Dermis microvascular lymphatic vessel endothelial cell (primary cell): ENCODE measurements at regions not wholly inside any gene's neighbourhood (a gene's known extent, or its start where the extent isn't known, plus 50 kb on each side); places are given as distances from the start of the nearest gene placed in this dataset.

Experiments
- DNase-seq, 2 donors: peaks; one replicate each; pipeline versions ENCODE4 v3.0.0 to v3.0.0-alpha.2; 2010; ENCODE audit warnings: low read depth in 2 of 2

DNA sequence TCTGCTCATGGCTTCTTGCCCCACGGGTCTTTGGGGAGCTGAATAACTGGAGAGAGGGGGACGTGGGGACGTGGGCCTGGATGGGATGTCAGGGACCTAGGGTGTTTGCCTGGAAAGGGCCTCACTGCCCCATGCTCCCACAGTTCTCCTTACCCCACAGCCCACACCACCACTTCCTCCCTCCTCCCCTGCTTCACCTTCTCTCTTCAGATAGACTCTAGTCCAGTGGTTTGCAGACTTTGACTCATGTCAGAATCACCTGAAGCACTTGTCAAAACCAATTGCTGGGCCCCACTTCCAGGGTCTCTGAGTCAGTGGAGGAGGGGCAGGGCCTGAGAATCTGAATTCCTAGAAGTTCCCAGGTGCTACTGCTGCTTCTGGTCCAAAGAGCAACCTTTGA is 327.4 kb downstream of the RPS24 start:
- DNase-seq: no peak

DNA sequence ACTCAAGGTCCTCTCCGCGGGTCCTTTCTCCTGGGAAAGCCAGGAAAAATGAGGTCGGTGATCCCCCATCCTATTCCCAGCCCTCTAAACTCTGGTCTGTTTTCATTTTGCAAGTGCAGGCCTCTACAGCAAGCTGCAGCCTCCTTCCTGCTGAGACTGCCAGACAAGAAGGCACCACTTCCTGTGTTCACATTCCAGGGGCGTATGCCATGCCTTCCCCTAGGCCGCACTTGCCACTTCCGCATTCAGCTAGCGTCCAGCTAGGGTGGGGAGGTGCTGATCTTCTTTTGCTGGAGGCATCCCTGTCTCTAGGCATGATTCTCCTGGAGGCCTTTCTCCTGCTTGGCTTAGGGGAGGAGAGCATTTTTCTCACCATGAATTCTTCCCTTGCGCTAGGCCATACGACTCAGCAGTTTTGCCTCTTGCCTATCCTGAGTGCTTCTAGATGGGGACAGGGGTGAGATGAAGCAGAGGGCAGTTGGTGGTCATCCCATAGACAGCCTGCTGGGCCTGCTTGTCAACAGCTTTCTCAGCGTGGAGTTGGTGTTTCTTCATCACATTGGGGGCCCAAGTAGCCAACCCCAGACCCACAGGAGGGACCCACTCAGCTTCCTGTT is 328.9 kb downstream of the RPS24 start:
- peak in 1 of 2 donors; percentile 32 for DNase-seq

DNA sequence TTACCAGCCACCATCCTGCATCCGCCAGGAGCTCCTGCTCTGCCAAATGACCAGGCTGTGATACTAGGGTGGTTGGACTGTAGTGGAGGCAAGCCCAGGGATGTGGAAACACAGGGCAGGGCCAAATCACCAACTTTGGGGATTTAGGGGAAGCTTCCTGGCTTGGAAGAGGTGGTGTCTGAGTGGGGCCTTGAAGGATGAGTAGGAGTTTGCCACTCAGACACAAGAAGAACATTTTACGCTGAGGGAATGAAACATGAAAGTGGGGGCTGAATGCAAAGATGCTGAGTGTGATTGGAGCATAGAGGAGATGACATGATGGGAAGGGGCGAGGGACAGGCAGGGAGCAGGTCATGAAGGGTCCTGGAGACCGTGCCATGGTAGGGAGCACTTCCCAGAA is 329.5 kb downstream of the RPS24 start:
- DNase-seq: no peak

DNA sequence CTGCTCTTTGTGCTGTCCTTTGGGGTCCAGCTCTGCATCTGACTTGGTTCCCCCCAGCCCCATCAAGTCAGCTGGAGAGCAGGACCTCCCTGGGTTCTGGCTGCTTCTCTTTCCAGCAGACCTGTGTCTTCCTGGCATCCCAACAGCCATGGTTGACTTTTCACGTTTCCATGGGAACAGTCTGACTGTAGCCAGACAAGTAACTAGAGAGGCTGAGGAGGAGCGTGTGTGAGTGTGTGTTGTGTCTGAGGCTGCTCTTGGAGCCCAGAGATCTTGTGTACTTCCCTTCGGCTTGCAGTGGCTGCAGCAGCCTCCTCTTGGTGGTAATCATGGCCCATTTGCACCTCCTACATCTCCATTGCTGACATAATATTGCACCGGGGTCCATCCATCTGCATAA is 332.0 kb downstream of the RPS24 start:
- no peak for DNase-seq

DNA sequence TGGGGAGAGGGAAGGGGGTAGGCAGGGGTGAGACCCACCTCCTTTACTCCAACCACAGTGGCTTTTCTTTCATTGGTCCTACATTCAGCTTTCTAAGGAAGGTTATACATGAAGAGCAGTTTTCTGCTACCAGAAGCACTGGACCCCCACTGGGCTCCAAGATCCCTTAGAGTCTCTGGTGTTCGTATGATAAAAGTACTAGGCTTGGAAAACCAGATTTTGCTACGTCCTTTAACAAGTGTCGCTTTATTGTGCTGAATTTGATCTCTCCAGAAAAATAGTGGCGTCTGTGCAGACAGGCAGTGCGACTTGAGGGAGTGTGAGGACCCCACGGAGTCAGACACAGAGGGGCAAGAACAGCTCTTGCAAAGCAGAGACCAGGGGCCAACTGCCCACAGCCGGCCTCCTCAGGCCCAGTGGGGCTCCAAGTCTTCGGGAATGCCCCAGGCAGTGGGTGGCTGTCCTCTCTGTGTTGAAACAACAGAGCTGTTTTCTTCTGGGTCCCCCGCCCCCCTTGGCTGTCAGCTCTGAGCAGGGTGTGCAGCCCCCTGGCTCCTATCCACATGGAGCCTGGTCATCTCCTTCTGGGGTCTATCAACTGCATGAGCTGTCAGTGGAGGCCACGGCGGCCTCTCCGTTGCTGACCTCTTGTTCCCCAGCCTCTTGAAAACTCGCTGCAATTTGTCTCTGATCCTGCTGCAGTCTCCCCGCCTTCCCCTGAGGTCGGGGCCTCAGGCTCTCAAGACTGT is 333.2 kb downstream of the RPS24 start:
- no peak for DNase-seq

DNA sequence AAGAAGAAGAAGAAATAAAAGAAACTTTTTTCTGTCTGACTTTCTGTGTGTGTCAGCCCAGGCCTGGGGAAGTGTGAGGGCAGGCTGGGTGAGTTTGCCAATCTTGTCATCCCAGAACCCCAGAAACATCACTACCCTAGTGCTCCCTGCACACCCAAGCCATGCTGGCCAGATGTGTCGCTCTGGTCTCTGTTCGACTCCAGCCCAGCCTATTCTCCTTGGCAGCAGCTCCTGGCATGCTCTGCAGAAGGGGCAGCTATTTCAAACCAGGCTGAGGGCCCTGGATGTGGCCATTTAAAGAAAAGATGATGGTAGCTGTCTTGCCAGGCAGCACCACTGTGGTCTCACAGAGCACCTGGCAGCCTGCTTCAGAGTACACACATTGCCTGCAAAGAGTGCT is 334.1 kb downstream of the RPS24 start:
- DNase-seq: no peak

DNA sequence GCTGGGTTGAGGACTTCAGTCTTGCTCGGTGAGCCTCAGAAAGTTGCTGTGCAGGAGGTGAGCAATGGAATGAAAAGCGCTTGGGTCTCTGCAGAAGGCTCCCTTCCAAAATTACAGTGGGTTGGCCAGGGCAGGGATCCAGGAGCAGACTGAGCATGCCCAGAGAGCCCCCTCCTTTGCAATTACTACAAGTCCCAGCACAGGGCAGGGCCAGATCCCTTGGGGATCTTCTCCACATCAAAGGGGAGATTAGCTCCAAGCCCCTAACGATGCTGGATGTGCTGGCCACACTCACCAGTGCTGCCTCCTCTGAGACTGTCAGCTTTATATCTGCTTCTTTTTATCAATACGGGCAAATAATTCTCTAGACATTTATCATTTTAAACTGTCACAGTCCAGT is 337.5 kb downstream of the RPS24 start:
- no peak for DNase-seq

DNA sequence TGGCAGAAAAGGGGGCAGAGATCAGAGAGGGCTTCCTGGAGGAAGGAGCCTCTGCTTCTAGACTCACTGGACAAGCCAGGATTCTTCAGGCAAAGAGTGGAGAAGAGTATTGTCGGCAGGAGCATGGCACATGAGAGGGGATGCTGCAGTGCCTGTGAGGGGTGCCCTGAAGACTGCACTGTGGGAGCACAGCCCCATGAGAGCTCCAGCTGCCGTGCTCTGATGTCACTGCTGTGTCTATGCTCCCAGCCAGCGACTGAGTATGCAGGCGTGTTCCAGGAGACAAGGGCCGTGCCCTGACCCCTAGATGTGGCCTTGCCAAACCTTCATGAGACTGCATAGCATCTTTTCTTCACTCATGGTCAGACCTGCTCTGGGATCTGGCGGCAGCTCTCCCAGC is 339.1 kb downstream of the RPS24 start:
- DNase-seq: no peak

DNA sequence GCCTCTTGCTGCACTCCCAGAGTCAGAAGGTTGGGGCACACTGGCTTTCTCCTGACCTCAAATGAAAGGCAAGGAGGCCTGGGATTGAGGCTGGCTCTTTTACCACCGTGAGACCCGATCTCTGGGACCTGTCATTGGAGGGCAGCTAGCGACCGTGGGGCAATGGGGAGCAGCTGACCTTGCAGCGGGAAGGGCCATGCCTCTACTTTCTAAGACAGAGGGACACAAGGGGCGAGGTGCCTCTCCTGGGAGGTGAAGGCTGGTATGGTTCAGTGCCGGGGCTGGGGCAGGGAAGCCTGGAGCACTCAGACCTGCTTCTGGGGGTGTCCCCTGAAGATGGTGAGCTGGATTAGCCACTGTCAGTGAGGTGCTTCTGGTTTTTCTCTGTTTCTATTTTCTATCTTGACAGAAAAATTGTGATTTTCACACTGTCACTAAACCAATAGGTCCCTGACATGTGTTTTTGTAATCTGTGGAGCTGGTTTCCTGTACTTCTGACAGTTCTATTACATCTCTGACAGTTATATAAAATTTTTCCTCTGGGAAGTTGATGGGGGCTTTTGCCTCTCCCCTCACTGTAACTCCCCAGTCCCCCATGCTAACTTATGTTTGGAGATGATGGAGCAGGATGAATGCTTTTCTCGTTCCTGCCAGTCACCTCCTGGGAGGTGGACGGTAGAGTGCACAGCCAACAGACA is 340.8 kb downstream of the RPS24 start:
- no peak for DNase-seq

DNA sequence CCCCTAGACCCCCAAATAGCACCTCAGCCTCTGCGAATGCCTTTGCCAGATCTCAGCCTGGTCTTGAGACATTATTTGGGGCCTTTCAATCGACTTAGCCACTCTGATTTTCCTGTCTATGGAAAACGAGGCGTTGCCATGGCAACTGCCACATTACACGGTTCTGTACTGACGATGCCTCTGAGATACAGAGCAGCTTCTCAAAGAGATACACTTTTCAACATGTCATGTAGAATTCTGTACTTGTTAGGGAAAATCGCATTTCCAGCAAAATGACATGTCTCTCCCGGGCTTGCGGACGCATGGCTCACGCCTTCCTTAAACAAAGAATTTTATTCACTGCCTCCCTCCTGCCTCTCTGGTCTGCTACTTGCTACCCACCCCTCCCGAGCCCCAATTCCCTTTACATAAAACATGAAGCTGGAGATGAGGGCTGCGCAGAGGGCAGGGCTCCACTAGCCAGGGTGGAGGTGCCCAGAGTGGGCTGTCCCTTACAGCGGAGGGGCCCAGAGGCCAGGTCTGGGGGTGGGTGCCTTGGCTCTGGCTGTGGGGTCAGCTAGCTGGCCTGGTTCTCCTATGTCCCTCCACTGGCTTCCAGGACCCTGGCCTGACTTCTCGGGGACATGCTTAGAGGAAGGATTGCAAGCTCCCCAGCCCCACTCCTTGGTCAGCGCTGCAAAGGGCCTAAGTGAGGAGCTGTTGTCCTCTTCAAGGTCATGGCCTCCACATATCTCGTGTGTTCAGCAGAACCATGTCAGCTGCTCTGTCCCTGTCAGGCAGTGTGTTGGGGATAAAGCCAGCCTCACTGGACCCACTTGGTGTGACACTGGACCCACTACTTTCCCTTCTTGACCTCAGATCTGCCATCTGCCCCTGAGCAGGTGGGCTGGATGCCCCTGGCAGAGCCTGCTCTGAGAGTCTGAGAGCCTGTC is 342.5 kb downstream of the RPS24 start:
- DNase-seq: no peak

DNA sequence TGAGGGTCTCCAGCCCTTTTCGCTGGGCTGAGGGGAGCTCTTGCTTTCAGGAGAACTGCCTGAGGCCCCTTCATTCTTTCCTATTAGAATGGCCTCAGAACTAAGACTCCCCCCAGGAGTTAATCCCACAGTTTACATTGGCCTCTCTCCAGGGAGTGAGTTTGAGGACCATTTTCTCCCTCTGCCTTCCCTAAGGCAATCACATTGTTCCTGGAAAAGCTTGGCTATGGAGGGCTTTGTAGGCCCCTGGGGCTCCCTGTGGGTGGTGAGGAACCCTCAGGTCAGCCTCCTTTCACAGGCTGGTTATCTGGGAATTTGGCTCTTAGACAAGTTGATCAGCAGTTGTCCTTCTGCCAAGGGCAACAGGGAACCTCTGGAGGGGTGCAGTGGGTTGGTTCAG is 343.7 kb downstream of the RPS24 start:
- DNase-seq: no peak

DNA sequence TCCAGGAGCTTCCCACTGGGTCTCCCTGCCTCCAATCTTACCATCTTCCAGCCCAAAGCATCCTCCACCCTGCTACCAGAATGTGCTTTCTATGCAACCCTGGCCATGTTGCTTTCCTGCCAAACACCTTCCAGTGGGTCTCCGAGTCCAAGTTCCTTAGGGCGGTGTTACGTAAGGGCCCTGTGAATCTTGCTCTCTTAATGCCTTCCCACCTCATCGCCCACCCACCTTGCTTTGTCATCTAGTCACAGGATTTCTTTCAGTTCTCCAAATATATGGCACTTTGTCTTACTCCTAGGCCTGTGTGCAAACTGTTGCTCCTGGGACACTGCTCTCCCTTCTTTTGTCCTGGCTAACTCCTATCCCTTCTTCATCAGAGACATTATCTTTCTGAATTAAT is 344.5 kb downstream of the RPS24 start:
- no peak for DNase-seq

DNA sequence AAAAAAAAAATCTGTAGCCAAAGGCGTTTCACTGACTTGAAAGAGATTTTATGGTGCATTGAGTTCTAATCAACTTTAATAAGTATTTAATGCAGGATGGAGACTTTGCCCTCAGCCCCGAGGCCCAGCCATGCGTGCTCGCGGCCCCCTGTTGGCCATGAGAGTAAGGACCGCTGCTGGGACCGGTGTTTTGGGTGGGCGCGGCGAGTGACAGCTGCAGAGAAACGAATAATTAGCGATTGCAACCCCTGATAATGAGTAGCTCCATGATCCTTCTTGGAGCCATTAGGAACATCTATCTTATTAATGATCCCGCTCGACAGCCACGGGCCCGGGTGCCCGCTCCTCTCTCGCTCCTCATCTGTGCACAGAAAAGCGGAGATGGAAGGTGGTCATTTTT is 347.4 kb downstream of the RPS24 start:
- DNase-seq: no peak

DNA sequence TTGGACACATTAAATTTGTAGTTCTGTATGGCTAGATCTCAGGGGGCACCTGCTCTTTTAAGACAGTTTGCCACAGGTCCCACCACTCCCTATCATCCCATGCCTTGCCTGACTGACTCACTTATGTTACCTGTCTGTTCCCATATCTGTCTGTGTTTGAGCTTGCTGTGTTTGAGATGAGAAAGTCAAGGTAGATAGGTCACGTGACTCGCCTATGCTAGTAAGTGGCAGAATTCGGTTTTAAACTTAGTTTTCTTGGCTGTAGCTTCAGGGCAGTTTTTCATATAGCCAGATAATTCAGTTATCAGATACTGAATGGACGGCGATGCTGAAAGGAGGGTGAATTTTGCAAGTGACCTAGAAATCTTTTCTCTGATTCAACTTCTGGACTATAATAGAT is 348.4 kb downstream of the RPS24 start:
- no peak for DNase-seq

DNA sequence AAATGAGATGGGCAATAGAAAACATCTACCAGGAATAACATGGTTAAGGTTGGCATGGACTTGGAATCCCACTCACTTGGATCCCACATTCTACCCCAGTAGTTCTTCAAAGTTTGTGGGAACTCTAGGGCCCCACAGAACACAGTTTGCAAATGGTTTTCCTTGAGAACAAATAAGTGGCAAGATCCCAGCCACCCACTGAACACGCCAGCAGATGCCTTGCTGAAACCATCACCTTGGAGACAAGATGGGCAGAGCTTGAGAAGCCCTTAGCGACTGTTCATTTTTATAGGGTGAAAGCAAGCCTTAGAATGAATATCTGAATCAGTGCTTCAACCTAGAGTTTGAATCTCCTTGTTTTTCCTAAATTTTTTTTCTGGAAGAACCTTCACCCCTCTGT is 349.1 kb downstream of the RPS24 start:
- no peak for DNase-seq

DNA sequence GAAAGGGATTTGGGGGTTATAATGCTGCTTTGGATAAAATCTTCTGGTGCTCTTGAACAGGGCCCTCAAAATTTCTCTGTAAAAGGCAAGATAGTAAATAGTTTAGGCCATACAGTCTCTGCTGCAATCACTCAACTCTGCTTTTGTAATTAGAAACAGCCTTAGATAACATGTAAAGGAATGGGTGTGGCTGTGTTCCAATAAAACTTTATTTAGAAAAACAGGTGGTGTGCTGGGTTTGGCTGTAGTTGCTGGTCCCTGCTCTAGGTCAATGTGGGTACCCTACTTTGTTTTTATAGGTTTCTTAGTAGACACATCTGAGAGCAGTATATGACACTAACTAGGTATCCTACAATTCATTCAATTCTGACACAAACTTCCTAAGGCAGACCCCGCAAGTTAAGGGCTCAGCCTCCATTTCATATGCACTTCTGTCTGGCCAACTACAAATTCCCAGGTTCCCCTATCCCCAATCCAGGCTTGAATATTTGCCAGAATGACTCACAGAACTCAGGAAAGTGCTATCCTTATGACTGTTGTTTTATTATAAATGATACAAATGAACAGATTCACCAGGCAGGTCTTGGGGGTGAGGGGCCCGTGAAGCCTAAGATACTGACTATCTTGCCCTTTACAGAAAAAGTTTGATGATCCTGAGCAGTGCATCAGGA is 349.9 kb downstream of the RPS24 start:
- DNase-seq: peak in 1 of 2 donors; percentile 15

DNA sequence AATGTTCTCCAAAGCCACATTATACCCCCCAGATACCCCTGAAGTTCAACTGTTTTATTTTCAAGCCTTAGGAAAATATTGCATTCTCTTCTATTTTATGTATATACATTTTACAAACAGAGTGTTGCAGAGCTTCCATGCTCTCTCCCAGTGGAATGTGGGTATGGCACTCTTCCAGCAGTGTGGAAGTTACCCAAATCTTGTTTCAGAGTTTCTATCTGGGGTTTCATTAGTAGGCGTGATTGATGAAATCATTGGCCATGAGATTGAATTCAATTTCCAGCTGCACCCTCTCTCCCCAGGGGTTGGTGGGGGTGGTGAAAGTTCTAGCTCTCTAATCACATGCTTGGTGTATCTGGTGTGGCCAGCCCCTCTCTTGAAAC is 350.4 kb downstream of the RPS24 start:
- no peak for DNase-seq

DNA sequence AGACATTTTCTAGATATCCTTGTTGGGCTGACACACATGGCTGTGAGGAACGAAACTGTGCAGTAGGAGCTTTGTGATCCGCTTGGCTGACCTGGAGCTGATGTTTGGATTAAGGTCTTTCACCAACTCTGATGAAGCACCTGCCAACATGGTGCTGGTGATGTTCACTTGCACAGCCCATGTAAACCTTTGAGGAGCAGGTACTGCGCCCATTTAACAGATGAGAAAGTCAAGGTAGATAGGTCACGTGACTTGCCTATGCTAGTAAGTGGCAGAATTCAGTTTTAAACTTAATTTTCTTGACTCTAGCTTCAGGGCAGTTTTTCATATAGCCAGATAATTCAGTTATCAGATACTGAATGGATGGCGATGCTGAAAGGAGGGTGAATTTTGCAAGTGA is 351.9 kb downstream of the RPS24 start:
- no peak for DNase-seq

DNA sequence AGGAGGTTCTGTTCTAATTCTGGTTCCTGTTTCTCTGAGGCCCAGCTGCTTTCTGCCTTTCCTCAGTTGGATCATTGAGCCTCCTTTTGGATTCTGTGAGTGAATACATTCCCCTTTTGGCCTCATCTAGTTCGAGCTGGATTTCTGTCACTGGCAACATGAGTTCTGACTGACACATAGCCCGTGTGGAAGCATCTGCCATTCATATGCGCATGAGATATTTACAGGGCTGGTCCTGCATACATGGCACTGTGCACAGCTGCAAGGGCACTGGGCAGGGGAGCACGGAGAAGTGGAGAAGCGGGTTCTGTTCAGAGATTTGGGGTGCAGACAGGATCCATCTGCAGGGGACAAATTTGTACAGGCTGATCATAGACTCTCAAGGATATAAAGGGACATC is 352.8 kb downstream of the RPS24 start:
- DNase-seq: no peak

DNA sequence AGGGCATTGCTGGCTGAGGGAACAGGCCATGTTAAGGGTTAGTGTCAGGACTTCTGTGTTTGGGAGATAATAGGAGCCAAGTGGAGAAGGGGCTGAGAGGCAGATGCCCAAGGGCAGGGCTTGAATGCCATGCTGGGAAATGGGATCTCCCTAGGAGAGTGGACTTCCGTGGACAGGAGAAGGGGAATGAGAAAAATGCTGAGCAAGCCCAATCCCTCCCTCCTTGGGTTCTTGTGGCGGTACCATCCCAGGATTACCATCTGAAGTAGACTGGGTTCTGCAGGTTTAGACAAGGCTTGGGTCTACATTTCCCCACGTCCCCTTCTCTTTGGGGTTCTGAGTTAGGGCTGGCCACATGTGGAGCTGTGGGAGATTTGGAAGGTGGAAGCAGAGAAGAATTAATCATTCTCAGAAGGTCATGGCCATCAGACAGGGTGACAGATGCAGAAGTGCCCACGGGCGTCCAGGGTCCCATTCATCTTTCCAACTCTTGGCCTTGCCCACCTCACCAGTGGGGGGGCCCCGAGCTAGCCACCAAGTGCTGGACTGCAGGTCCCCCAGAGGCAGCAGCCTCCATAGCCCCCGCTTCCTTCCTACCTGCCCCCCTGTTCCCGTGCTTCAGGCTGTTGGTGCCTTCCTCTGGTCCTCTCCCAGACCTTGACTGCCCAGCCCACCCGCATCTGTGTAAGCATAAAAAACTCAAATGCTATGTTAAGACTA is 354.8 kb downstream of the RPS24 start:
- DNase-seq: no peak

DNA sequence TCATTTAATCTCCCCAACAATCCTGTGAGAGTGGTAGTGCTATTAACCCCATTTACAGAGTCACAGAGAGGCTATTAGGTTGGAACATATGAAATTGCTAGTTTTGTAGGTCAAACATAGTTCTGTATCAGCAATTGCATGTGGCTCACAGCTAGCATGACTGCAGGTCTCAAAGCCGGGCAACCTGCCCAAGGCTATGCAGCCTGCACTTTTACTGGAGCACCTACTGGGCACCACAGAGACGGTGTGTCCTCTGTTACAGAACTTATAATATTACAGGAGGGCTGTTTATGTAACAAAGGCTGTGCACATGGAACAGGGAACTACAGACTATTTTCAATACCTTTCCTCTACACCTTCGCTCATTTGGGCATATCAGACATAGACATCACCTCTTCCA is 355.8 kb downstream of the RPS24 start:
- no peak for DNase-seq
